ENCODE measurements at regions not wholly inside any gene's neighbourhood (a gene's known extent, or its start where the extent isn't known, plus 50 kb on each side); places are given as distances from the start of the nearest gene placed in this dataset.

DNA sequence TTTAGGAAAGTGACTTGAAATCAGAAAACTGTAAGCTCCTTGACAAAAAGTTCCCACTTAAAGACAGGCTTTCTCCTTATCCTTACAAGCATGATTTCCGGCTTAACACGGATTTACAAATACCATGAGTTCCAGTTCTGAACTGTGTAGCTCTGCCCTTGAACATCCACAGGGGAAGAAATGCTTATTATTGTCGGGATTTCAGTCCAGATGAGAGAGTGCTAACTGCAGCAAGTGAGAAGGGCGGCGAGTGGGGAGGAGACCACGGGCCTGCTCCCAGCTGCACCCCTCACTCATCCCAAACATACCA is 73.1 kb downstream of the LRRC30 start:
- Mint-ChIP-seq H3K4me3 (no peak overlapping the region), H3K27me3 (no peaks in the 10 kb centered on the region), H3K9me3 (ENCODE audit: insufficient read depth) (peaks cover 2% of the 10 kb centered on the region), H3K27ac (no peak overlapping the region), H3K4me1 (no peaks in the 10 kb centered on the region)
- Histone ChIP-seq H2AFZ (ENCODE audit: insufficient read depth, low read depth, low read length, poor library complexity, severe bottlenecking) (no peak overlapping the region), H3K4me1 (ENCODE audit: control insufficient read depth in 2 of 2, insufficient read depth in 2 of 2, low read length in 2 of 2) (no peaks in the 10 kb centered on the region), H3K4me2 (replicated peaks; ENCODE audit: low read depth, low read length, poor library complexity, severe bottlenecking) (no peak overlapping the region), H3K9me3 (ENCODE audit: control extremely low read depth in 1 of 3, control insufficient read depth in 2 of 3, insufficient read depth in 1 of 3, low read length in 2 of 3) (peaks cover 0 to 7% (median 0%) of the 10 kb centered on the region in 3 donors), H4K20me1 (ENCODE audit: control insufficient read depth, insufficient read depth, low read length, poor library complexity, severe bottlenecking) (no peaks in the 10 kb centered on the region), H3K9ac (ENCODE audit: low read length) (no peak overlapping the region), H3K27ac (ENCODE audit: low read length in 2 of 2) (no peak overlapping the region), H3K79me2 (ENCODE audit: control insufficient read depth, insufficient read depth, low read length) (no peaks in the 10 kb centered on the region), H3K27me3 (replicated peaks in 1 of 4; ENCODE audit: control extremely low read depth in 1 of 4, control insufficient read depth in 3 of 4, insufficient read depth in 4 of 4, low read length in 3 of 4) (no peaks in the 10 kb centered on the region), H3K4me3 (ENCODE audit: control extremely low read depth in 1 of 5, extremely low read depth in 1 of 5, insufficient read depth in 1 of 5, low read depth in 2 of 5, low read length in 4 of 5) (no peak overlapping the region), H3K36me3 (replicated peaks in 1 of 2; ENCODE audit: control extremely low read depth in 1 of 2, control insufficient read depth in 1 of 2, extremely low read depth in 1 of 2, insufficient read depth in 2 of 2, low read length in 1 of 2) (no peaks in the 10 kb centered on the region)
- WGBS (ENCODE audit: insufficient coverage): 100% methylated on average over 2 of the region's 6 CpGs
- intact Hi-C loops (cut with micrococcal nuclease): no loop called here
- ChIA-PET POLR2A (no interaction called here), CTCF (no interaction called here)
- TF ChIP-seq, protein P1, sequence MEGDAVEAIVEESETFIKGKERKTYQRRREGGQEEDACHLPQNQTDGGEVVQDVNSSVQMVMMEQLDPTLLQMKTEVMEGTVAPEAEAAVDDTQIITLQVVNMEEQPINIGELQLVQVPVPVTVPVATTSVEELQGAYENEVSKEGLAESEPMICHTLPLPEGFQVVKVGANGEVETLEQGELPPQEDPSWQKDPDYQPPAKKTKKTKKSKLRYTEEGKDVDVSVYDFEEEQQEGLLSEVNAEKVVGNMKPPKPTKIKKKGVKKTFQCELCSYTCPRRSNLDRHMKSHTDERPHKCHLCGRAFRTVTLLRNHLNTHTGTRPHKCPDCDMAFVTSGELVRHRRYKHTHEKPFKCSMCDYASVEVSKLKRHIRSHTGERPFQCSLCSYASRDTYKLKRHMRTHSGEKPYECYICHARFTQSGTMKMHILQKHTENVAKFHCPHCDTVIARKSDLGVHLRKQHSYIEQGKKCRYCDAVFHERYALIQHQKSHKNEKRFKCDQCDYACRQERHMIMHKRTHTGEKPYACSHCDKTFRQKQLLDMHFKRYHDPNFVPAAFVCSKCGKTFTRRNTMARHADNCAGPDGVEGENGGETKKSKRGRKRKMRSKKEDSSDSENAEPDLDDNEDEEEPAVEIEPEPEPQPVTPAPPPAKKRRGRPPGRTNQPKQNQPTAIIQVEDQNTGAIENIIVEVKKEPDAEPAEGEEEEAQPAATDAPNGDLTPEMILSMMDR (IDR thresholded peaks at IDR 0.05): no peak
- no peak for TF ChIP-seq EZH2 (IDR thresholded peaks at IDR 0.05; ENCODE audit: borderline replicate concordance, insufficient read depth, low read depth, low read length, poor library complexity, severe bottlenecking)
- ATAC-seq (ENCODE audit: low read depth) (no peak), DNase-seq (no peak)

DNA sequence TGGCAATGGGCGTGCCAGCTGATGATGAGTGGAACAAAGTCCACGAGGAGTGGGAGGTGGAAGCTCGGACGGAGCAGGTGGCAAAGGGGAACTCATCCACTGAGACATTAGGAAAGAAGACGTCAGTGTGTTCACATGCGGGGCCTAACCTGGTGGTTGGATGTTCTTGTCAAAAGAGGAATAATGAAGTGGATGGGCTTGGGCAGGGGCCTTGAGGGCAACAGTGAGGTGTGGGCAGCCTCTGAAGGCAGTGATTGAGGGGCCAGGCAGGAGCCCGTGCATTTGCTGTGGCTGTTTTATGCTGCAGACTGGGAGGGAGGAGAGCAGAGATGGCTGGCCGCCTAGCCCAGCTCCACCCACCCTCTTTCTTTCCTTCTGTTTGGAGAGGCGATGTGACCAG is 74.5 kb downstream of the LRRC30 start:
- no peak for DNase-seq
- Histone ChIP-seq H3K9me3 (ENCODE audit: control extremely low read depth in 1 of 3, control insufficient read depth in 2 of 3, insufficient read depth in 1 of 3, low read length in 2 of 3) (peaks cover 0 to 7% (median 0%) of the 10 kb centered on the region in 3 donors), H3K4me3 (ENCODE audit: control extremely low read depth in 1 of 5, extremely low read depth in 1 of 5, insufficient read depth in 1 of 5, low read depth in 2 of 5, low read length in 4 of 5) (no peak overlapping the region), H3K36me3 (replicated peaks in 1 of 2; ENCODE audit: control extremely low read depth in 1 of 2, control insufficient read depth in 1 of 2, extremely low read depth in 1 of 2, insufficient read depth in 2 of 2, low read length in 1 of 2) (no peaks in the 10 kb centered on the region), H3K9ac (ENCODE audit: low read length) (no peak overlapping the region), H3K79me2 (ENCODE audit: control insufficient read depth, insufficient read depth, low read length) (no peaks in the 10 kb centered on the region), H2AFZ (ENCODE audit: insufficient read depth, low read depth, low read length, poor library complexity, severe bottlenecking) (no peak overlapping the region), H3K4me1 (ENCODE audit: control insufficient read depth in 2 of 2, insufficient read depth in 2 of 2, low read length in 2 of 2) (no peaks in the 10 kb centered on the region), H3K27me3 (replicated peaks in 1 of 4; ENCODE audit: control extremely low read depth in 1 of 4, control insufficient read depth in 3 of 4, insufficient read depth in 4 of 4, low read length in 3 of 4) (no peaks in the 10 kb centered on the region), H4K20me1 (ENCODE audit: control insufficient read depth, insufficient read depth, low read length, poor library complexity, severe bottlenecking) (no peaks in the 10 kb centered on the region), H3K27ac (ENCODE audit: low read length in 2 of 2) (no peak overlapping the region), H3K4me2 (replicated peaks; ENCODE audit: low read depth, low read length, poor library complexity, severe bottlenecking) (no peak overlapping the region)
- Mint-ChIP-seq H3K9me3 (ENCODE audit: insufficient read depth) (peaks cover 5% of the 10 kb centered on the region), H3K27ac (no peak overlapping the region), H3K4me3 (no peak overlapping the region), H3K27me3 (no peaks in the 10 kb centered on the region), H3K4me1 (no peaks in the 10 kb centered on the region)
- WGBS (ENCODE audit: insufficient coverage): 98% methylated on average over 6 of the region's 9 CpGs
- CTCF ChIA-PET: no interaction called here
- POLR2A ChIA-PET: no interaction called here
- TF ChIP-seq, protein P1 (IDR thresholded peaks at IDR 0.05): no peak
- TF ChIP-seq EZH2 (IDR thresholded peaks at IDR 0.05; ENCODE audit: borderline replicate concordance, insufficient read depth, low read depth, low read length, poor library complexity, severe bottlenecking): no peak
- ATAC-seq (ENCODE audit: low read depth): no peak
- intact Hi-C loops (cut with micrococcal nuclease): no loop called here
